ENCODE measurements at regions not wholly inside any gene's neighbourhood (a gene's known extent, or its start where the extent isn't known, plus 50 kb on each side); places are given as distances from the start of the nearest gene placed in this dataset.

- peak in 1 of 4 donors; percentile 37 for ATAC-seq
- intact Hi-C loops (cut with DNase I): no loop called here
- H3K27ac ChIP-seq: no peak overlapping the region
- H3K4me3 ChIP-seq: no peak overlapping the region
- H3K36me3 ChIP-seq: no peaks in the 10 kb centered on the region
- H3K27me3 ChIP-seq: no peaks in the 10 kb centered on the region
- 80 to 87% (median 85%) methylated on average over 4 of the region's 4 CpGs for WGBS, 4 donors
- peaks cover 0 to 11% (median 0%) of the 10 kb centered on the region in 12 donors for H3K4me1 ChIP-seq
- no peak for DNase-seq
- TF ChIP-seq POLR2A (IDR thresholded peaks at IDR 0.05) (no peak), CTCF (IDR thresholded peaks at IDR 0.05) (no peak)
- no peaks in the 10 kb centered on the region for H3K9me3 ChIP-seq
Observed at GRCh38 chr15:91517491-91518200, 335.9 kb upstream of the SLCO3A1 start.

GRCh38 chr15:91520850-91521249 lies 332.7 kb upstream of the SLCO3A1 start:
- TF ChIP-seq POLR2A (IDR thresholded peaks at IDR 0.05) (no peak), CTCF (IDR thresholded peaks at IDR 0.05) (no peak)
- H3K4me3 ChIP-seq: no peak overlapping the region
- intact Hi-C loops (cut with DNase I): loop anchor here in 5 of 10 donors (2.0 to 10.0 kb wide), 5 partner anchors 218 to 564 kb away; partner anchors contain the start of gene SLCO3A1 (in 1 of the 5)

GRCh38 chr15:91521548-91521947 lies 332.0 kb upstream of the SLCO3A1 start:
- intact Hi-C loops (cut with DNase I): loop anchor here in 5 of 10 donors (2.0 to 10.0 kb wide), 5 partner anchors 219 to 563 kb away; partner anchors contain the start of gene SLCO3A1 (in 1 of the 5)
- WGBS, 4 donors: 77 to 81% (median 80%) methylated on average over 9 of the region's 9 CpGs

More at GRCh38 chr15:91520850-91521249, 332.7 kb upstream of the SLCO3A1 start:
- H3K36me3 ChIP-seq: no peaks in the 10 kb centered on the region
- 70 to 88% (median 85%) methylated on average over 4 of the region's 4 CpGs for WGBS, 4 donors
- peaks cover 0 to 5% (median under 1%) of the 10 kb centered on the region in 12 donors for H3K4me1 ChIP-seq
- no peaks in the 10 kb centered on the region for H3K9me3 ChIP-seq
- H3K27ac ChIP-seq: no peak overlapping the region
- ATAC-seq (no peak), DNase-seq (no peak)
- H3K27me3 ChIP-seq: no peaks in the 10 kb centered on the region

More at GRCh38 chr15:91521548-91521947, 332.0 kb upstream of the SLCO3A1 start:
- no peak overlapping the region for H3K4me3 ChIP-seq
- TF ChIP-seq POLR2A (IDR thresholded peaks at IDR 0.05) (no peak), CTCF (IDR thresholded peaks at IDR 0.05) (no peak)
- no peaks in the 10 kb centered on the region for H3K36me3 ChIP-seq
- DNase-seq (no peak), ATAC-seq (no peak)
- peaks cover 0 to 11% (median 0%) of the 10 kb centered on the region in 12 donors for H3K4me1 ChIP-seq
- H3K27ac ChIP-seq: no peak overlapping the region
- H3K9me3 ChIP-seq: no peaks in the 10 kb centered on the region
- no peaks in the 10 kb centered on the region for H3K27me3 ChIP-seq

Data from heart left ventricle (tissue), 16 donors.